ENCODE measurements at regions not wholly inside any gene's neighbourhood (a gene's known extent, or its start where the extent isn't known, plus 50 kb on each side); places are given as distances from the start of the nearest gene placed in this dataset.

GRCh38 chr16:72428681-72429376 lies 256.9 kb upstream of the PMFBP1 start:
- H3K27ac ChIP-seq (ENCODE audit: low read depth, low read length), result no peak overlapping the region
- H3K4me1 ChIP-seq (ENCODE audit: control insufficient read depth, insufficient read depth, low read length), result no peaks in the 10 kb centered on the region
- H3K27me3 ChIP-seq (ENCODE audit: control insufficient read depth, insufficient read depth, low read length), result no peaks in the 10 kb centered on the region
- H3K36me3 ChIP-seq (ENCODE audit: control insufficient read depth, insufficient read depth, low read length), result no peaks in the 10 kb centered on the region
- H3K4me3 ChIP-seq (ENCODE audit: low read length), result no peak overlapping the region
- no peak overlapping the region for H3K9ac ChIP-seq (ENCODE audit: low read length)

GRCh38 chr16:72427783-72428331 lies 255.9 kb upstream of the PMFBP1 start:
- no peaks in the 10 kb centered on the region for H3K4me1 ChIP-seq (ENCODE audit: control insufficient read depth, insufficient read depth, low read length)
- no peaks in the 10 kb centered on the region for H3K36me3 ChIP-seq (ENCODE audit: control insufficient read depth, insufficient read depth, low read length)
- H3K27me3 ChIP-seq (ENCODE audit: control insufficient read depth, insufficient read depth, low read length), result no peaks in the 10 kb centered on the region
- no peak overlapping the region for H3K4me3 ChIP-seq (ENCODE audit: low read length)
- H3K27ac ChIP-seq (ENCODE audit: low read depth, low read length), result no peak overlapping the region
- no peak overlapping the region for H3K9ac ChIP-seq (ENCODE audit: low read length)

GRCh38 chr16:72427051-72427782 lies 255.3 kb upstream of the PMFBP1 start:
- no peaks in the 10 kb centered on the region for H3K27me3 ChIP-seq (ENCODE audit: control insufficient read depth, insufficient read depth, low read length)
- no peaks in the 10 kb centered on the region for H3K36me3 ChIP-seq (ENCODE audit: control insufficient read depth, insufficient read depth, low read length)
- H3K4me3 ChIP-seq (ENCODE audit: low read length), result no peak overlapping the region
- no peaks in the 10 kb centered on the region for H3K4me1 ChIP-seq (ENCODE audit: control insufficient read depth, insufficient read depth, low read length)
- no peak overlapping the region for H3K27ac ChIP-seq (ENCODE audit: low read depth, low read length)
- H3K9ac ChIP-seq (ENCODE audit: low read length), result no peak overlapping the region

- Histone ChIP-seq H3K27ac (ENCODE audit: low read depth, low read length) (no peak overlapping the region), H3K36me3 (ENCODE audit: control insufficient read depth, insufficient read depth, low read length) (no peaks in the 10 kb centered on the region), H3K4me3 (ENCODE audit: low read length) (no peak overlapping the region), H3K4me1 (ENCODE audit: control insufficient read depth, insufficient read depth, low read length) (no peaks in the 10 kb centered on the region), H3K27me3 (ENCODE audit: control insufficient read depth, insufficient read depth, low read length) (no peaks in the 10 kb centered on the region), H3K9ac (ENCODE audit: low read length) (no peak overlapping the region)
Measured at GRCh38 chr16:72426386-72426785, 254.4 kb upstream of the PMFBP1 start.

- Histone ChIP-seq H3K27ac (ENCODE audit: low read depth, low read length) (no peak overlapping the region), H3K4me3 (ENCODE audit: low read length) (no peak overlapping the region), H3K36me3 (ENCODE audit: control insufficient read depth, insufficient read depth, low read length) (no peaks in the 10 kb centered on the region), H3K4me1 (ENCODE audit: control insufficient read depth, insufficient read depth, low read length) (no peaks in the 10 kb centered on the region), H3K27me3 (ENCODE audit: control insufficient read depth, insufficient read depth, low read length) (no peaks in the 10 kb centered on the region), H3K9ac (ENCODE audit: low read length) (no peak overlapping the region)
Measured at GRCh38 chr16:72425571-72426341, 253.8 kb upstream of the PMFBP1 start.

- Histone ChIP-seq H3K9ac (ENCODE audit: low read length) (no peak overlapping the region), H3K27ac (ENCODE audit: low read depth, low read length) (no peak overlapping the region), H3K4me1 (ENCODE audit: control insufficient read depth, insufficient read depth, low read length) (no peaks in the 10 kb centered on the region), H3K36me3 (ENCODE audit: control insufficient read depth, insufficient read depth, low read length) (no peaks in the 10 kb centered on the region), H3K27me3 (ENCODE audit: control insufficient read depth, insufficient read depth, low read length) (no peaks in the 10 kb centered on the region), H3K4me3 (ENCODE audit: low read length) (no peak overlapping the region)
Measured at GRCh38 chr16:72424757-72425156, 252.8 kb upstream of the PMFBP1 start.

GRCh38 chr16:72422308-72422897 lies 250.4 kb upstream of the PMFBP1 start:
- H3K9ac ChIP-seq (ENCODE audit: low read length), result no peak overlapping the region
- H3K4me3 ChIP-seq (ENCODE audit: low read length), result no peak overlapping the region
- no peaks in the 10 kb centered on the region for H3K27me3 ChIP-seq (ENCODE audit: control insufficient read depth, insufficient read depth, low read length)

GRCh38 chr16:72419638-72420037 lies 247.7 kb upstream of the PMFBP1 start:
- H3K9ac ChIP-seq (ENCODE audit: low read length), result no peak overlapping the region
- H3K4me1 ChIP-seq (ENCODE audit: control insufficient read depth, insufficient read depth, low read length), result no peaks in the 10 kb centered on the region
- H3K4me3 ChIP-seq (ENCODE audit: low read length), result no peak overlapping the region
- no peaks in the 10 kb centered on the region for H3K36me3 ChIP-seq (ENCODE audit: control insufficient read depth, insufficient read depth, low read length)
- H3K27ac ChIP-seq (ENCODE audit: low read depth, low read length), result no peak overlapping the region
- H3K27me3 ChIP-seq (ENCODE audit: control insufficient read depth, insufficient read depth, low read length), result no peaks in the 10 kb centered on the region

More at GRCh38 chr16:72422308-72422897, 250.4 kb upstream of the PMFBP1 start:
- Histone ChIP-seq H3K4me1 (ENCODE audit: control insufficient read depth, insufficient read depth, low read length) (no peaks in the 10 kb centered on the region), H3K36me3 (ENCODE audit: control insufficient read depth, insufficient read depth, low read length) (no peaks in the 10 kb centered on the region), H3K27ac (ENCODE audit: low read depth, low read length) (no peak overlapping the region)

- Histone ChIP-seq H3K27me3 (ENCODE audit: control insufficient read depth, insufficient read depth, low read length) (no peaks in the 10 kb centered on the region), H3K4me3 (ENCODE audit: low read length) (no peak overlapping the region), H3K27ac (ENCODE audit: low read depth, low read length) (no peak overlapping the region), H3K9ac (ENCODE audit: low read length) (no peak overlapping the region), H3K36me3 (ENCODE audit: control insufficient read depth, insufficient read depth, low read length) (no peaks in the 10 kb centered on the region), H3K4me1 (ENCODE audit: control insufficient read depth, insufficient read depth, low read length) (no peaks in the 10 kb centered on the region)
Measured at GRCh38 chr16:72415379-72415778, 243.4 kb upstream of the PMFBP1 start.

- Histone ChIP-seq H3K9ac (ENCODE audit: low read length) (no peak overlapping the region), H3K27me3 (ENCODE audit: control insufficient read depth, insufficient read depth, low read length) (no peaks in the 10 kb centered on the region), H3K27ac (ENCODE audit: low read depth, low read length) (no peak overlapping the region), H3K4me1 (ENCODE audit: control insufficient read depth, insufficient read depth, low read length) (no peaks in the 10 kb centered on the region), H3K4me3 (ENCODE audit: low read length) (no peak overlapping the region), H3K36me3 (ENCODE audit: control insufficient read depth, insufficient read depth, low read length) (no peaks in the 10 kb centered on the region)
Measured at GRCh38 chr16:72410492-72410891, 238.5 kb upstream of the PMFBP1 start.

GRCh38 chr16:72409423-72409822 lies 237.5 kb upstream of the PMFBP1 start:
- Histone ChIP-seq H3K4me3 (ENCODE audit: low read length) (no peak overlapping the region), H3K9ac (ENCODE audit: low read length) (no peak overlapping the region), H3K36me3 (ENCODE audit: control insufficient read depth, insufficient read depth, low read length) (no peaks in the 10 kb centered on the region), H3K4me1 (ENCODE audit: control insufficient read depth, insufficient read depth, low read length) (no peaks in the 10 kb centered on the region), H3K27ac (ENCODE audit: low read depth, low read length) (no peak overlapping the region), H3K27me3 (ENCODE audit: control insufficient read depth, insufficient read depth, low read length) (no peaks in the 10 kb centered on the region)

GRCh38 chr16:72406390-72406789 lies 234.4 kb upstream of the PMFBP1 start:
- H3K4me3 ChIP-seq (ENCODE audit: low read length), result no peak overlapping the region
- H3K27ac ChIP-seq (ENCODE audit: low read depth, low read length), result no peak overlapping the region
- H3K4me1 ChIP-seq (ENCODE audit: control insufficient read depth, insufficient read depth, low read length), result no peaks in the 10 kb centered on the region
- H3K27me3 ChIP-seq (ENCODE audit: control insufficient read depth, insufficient read depth, low read length), result no peaks in the 10 kb centered on the region
- no peaks in the 10 kb centered on the region for H3K36me3 ChIP-seq (ENCODE audit: control insufficient read depth, insufficient read depth, low read length)
- H3K9ac ChIP-seq (ENCODE audit: low read length), result no peak overlapping the region
